ENCODE measurements at regions not wholly inside any gene's neighbourhood (a gene's known extent, or its start where the extent isn't known, plus 50 kb on each side); places are given as distances from the start of the nearest gene placed in this dataset.

DNA sequence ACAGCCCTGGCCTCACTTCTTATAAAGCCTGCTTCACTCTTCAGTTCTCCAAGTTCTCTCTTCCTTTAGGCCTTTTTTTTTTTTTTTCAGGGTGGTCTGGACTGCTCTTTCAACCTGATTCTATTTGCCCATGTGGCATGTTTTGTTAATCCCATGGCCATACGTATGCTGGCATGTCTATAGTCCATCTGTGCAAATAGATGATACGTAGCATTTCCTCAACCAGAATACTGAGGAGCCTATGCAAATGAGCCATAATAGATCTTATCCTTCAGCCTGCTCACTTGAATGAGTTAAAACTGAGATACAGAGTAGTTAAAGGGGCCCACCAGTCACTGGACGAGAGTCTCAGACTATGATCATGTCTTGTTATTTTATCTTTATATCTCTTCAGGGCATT is 265.2 kb upstream of the CXCR4 start:
- Histone ChIP-seq H3K4me1 (ENCODE audit: control insufficient read depth in 2 of 3, insufficient read depth in 2 of 3, low read depth in 1 of 3, low read length in 3 of 3) (no peaks in the 10 kb centered on the region), H3K27me3 (ENCODE audit: control insufficient read depth, insufficient read depth, low read length) (no peaks in the 10 kb centered on the region), H3K36me3 (ENCODE audit: control insufficient read depth in 2 of 3, insufficient read depth in 3 of 3, low read length in 3 of 3) (no peaks in the 10 kb centered on the region), H3K27ac (ENCODE audit: low read depth in 2 of 2, low read length in 2 of 2) (no peak overlapping the region), H3K9me3 (ENCODE audit: control insufficient read depth in 2 of 3, insufficient read depth in 1 of 3, low read length in 3 of 3) (no peaks in the 10 kb centered on the region), H3K9ac (ENCODE audit: low read length in 3 of 3) (no peak overlapping the region), H3K4me3 (ENCODE audit: low read length in 3 of 3) (no peak overlapping the region)
- DNase-seq (no peak), FAIRE-seq (no peak)
- TF ChIP-seq, protein P1, sequence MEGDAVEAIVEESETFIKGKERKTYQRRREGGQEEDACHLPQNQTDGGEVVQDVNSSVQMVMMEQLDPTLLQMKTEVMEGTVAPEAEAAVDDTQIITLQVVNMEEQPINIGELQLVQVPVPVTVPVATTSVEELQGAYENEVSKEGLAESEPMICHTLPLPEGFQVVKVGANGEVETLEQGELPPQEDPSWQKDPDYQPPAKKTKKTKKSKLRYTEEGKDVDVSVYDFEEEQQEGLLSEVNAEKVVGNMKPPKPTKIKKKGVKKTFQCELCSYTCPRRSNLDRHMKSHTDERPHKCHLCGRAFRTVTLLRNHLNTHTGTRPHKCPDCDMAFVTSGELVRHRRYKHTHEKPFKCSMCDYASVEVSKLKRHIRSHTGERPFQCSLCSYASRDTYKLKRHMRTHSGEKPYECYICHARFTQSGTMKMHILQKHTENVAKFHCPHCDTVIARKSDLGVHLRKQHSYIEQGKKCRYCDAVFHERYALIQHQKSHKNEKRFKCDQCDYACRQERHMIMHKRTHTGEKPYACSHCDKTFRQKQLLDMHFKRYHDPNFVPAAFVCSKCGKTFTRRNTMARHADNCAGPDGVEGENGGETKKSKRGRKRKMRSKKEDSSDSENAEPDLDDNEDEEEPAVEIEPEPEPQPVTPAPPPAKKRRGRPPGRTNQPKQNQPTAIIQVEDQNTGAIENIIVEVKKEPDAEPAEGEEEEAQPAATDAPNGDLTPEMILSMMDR (IDR thresholded peaks at IDR 0.05; ENCODE audit: borderline replicate concordance, extremely low read depth, insufficient read depth): no peak
- intact Hi-C loops (cut with DNase I): loop anchor here (10.0 kb wide), 1 partner anchor 468 kb away; no protein-coding TSS in a partner anchor

DNA sequence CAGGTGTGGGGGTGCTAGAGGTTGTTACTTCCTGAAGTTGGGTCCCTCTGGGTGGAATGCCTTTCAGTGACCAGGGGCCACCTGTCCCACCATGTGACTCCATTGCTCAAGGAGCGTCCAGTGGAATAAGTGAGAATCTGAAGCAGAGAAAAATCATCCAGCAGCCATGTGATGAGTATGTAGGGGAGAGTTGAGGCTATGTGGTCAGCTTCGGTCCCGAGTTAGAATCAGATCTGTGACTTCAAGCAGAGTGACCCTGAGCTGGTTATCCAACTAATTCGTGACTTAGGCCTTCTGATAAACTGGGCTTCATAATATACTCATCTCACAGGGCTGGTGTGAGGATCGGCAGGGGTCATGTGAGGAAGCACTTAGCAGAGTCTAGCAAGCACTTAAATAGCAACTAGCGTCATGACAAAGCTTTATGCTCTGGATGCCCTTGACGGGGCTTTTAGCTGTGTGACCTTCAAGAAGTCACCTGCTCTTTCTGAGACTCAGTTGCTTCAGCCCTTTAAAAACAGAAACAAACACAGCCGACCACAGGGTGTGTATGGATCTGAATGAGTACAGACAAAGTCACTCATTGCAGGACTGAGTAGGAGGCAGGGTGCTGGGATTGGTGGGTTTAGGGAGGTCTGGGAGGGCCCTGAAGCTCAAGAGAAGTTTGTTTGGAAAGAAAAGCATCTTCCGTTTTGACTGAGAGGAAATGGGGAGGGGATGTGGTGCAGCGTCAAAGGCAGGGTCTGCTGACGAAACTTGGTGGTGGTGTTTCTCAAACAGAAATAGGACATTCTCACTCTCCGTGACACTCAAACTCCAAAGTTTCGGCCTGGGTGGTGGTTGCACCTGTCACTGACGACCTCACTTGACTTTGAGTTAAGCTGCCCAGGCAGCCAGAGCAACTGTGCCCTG is 264.0 kb upstream of the CXCR4 start:
- no peaks in the 10 kb centered on the region for H3K9me3 ChIP-seq (ENCODE audit: control insufficient read depth in 2 of 3, insufficient read depth in 1 of 3, low read length in 3 of 3)
- no peak overlapping the region for H3K9ac ChIP-seq (ENCODE audit: low read length in 3 of 3)
- intact Hi-C loops (cut with DNase I): loop anchor here (10.0 kb wide), 1 partner anchor 467 kb away; no protein-coding TSS in a partner anchor
- H3K27ac ChIP-seq (ENCODE audit: low read depth in 2 of 2, low read length in 2 of 2): no peak overlapping the region
- DNase-seq (peak in 2 of 5 donors; percentile 3 to 68), FAIRE-seq (no peak)
- no peaks in the 10 kb centered on the region for H3K36me3 ChIP-seq (ENCODE audit: control insufficient read depth in 2 of 3, insufficient read depth in 3 of 3, low read length in 3 of 3)
- no peak overlapping the region for H3K4me3 ChIP-seq (ENCODE audit: low read length in 3 of 3)
- TF ChIP-seq, protein P1 (IDR thresholded peaks at IDR 0.05; ENCODE audit: borderline replicate concordance, extremely low read depth, insufficient read depth): no peak
- H3K27me3 ChIP-seq (ENCODE audit: control insufficient read depth, insufficient read depth, low read length): no peaks in the 10 kb centered on the region
- H3K4me1 ChIP-seq (ENCODE audit: control insufficient read depth in 2 of 3, insufficient read depth in 2 of 3, low read depth in 1 of 3, low read length in 3 of 3): no peaks in the 10 kb centered on the region

DNA sequence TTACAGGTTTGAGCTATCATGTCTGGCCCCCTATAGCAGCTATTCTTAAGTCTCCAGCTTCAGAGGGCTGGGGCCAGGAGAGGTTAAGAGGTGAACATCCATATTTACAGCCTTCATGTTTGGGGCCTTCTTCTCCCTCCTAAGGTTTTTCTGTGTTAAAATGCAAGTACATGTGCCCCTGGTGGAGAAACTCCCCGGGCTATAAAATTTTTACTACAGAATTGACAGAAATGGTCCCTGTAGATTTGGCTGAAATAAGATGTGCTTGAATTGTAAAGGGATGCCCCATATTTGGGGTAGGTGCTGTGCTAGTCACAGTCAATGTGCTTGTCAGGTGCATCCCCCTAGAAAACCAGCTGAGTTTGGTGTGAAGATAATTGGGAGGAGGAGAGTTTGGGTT is 263.3 kb upstream of the CXCR4 start:
- Histone ChIP-seq H3K9me3 (ENCODE audit: control insufficient read depth in 2 of 3, insufficient read depth in 1 of 3, low read length in 3 of 3) (no peaks in the 10 kb centered on the region), H3K9ac (ENCODE audit: low read length in 3 of 3) (no peak overlapping the region), H3K27ac (ENCODE audit: low read depth in 2 of 2, low read length in 2 of 2) (no peak overlapping the region), H3K4me3 (ENCODE audit: low read length in 3 of 3) (no peak overlapping the region), H3K36me3 (ENCODE audit: control insufficient read depth in 2 of 3, insufficient read depth in 3 of 3, low read length in 3 of 3) (no peaks in the 10 kb centered on the region), H3K4me1 (ENCODE audit: control insufficient read depth in 2 of 3, insufficient read depth in 2 of 3, low read depth in 1 of 3, low read length in 3 of 3) (no peaks in the 10 kb centered on the region), H3K27me3 (ENCODE audit: control insufficient read depth, insufficient read depth, low read length) (no peaks in the 10 kb centered on the region)
- DNase-seq (no peak), FAIRE-seq (no peak)
- TF ChIP-seq, protein P1 (IDR thresholded peaks at IDR 0.05; ENCODE audit: borderline replicate concordance, extremely low read depth, insufficient read depth): no peak
- intact Hi-C loops (cut with DNase I): loop anchor here (10.0 kb wide), 1 partner anchor 466 kb away; no protein-coding TSS in a partner anchor

Measured in kidney (tissue), 13 donors.